T-helper 1 cell (primary cell): ENCODE measurements at regions not wholly inside any gene's neighbourhood (a gene's known extent, or its start where the extent isn't known, plus 50 kb on each side); places are given as distances from the start of the nearest gene placed in this dataset.
"Not testable (repeated sequence)": the region's sequence is repeated elsewhere in the genome, so short reads cannot be mapped to it uniquely, and the experiment has no call there.

Experiments used
- DNase-seq, 5 donors: peaks; one replicate each; pipeline ENCODE4 v3.0.0-alpha.2; 2012 to 2020

DNA sequence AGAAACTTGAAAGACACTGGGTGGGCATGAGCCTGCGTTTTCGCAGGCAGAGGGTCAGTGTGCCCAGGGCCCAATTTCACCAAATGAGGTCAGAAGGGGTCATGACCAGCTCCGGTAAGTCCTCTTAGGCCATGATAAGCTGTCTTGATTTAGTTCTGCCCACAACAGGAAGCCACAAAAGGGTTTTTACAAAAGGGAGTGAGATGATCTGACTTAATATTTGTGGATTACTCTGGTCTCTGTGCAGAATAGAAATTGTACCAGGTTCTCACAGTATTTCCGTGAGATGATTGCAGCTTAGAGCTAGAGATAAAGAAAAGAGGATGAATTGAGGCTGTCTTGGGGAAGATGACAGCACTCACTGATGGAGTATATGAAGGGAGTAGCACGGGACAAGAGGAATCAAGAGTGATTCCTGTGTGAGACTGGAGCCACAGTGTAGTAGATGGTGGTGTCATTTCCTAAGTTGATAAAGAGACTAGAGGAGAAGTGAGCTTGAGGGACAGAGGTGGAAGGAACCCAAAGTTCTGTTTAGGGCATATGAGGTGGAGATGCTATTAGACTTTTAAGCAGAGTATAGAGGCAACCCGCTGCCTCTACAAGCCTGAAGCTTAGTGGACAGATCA lies 288.3 kb upstream of the AMIGO2 start:
- DNase-seq = no peak

DNA sequence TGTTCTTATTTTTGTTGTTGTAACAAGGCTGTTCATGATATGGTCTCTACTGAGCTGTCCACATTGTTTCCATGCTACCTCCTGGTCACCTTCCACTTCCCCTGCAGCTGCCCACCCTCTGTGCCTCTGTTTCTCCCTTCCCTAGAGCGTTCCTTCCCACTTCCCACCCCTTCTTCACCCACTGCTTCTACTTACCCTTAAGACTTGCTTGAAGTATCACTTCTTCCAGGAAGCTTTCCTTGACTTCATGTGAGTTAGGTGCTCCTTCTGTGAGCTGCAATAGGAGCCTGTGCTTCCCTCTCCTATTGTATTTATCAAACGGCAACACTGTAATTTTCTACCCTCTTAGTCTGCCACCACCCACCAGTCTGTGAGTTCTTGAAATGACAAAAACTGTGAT lies 286.8 kb upstream of the AMIGO2 start:
- DNase-seq = no peak

DNA sequence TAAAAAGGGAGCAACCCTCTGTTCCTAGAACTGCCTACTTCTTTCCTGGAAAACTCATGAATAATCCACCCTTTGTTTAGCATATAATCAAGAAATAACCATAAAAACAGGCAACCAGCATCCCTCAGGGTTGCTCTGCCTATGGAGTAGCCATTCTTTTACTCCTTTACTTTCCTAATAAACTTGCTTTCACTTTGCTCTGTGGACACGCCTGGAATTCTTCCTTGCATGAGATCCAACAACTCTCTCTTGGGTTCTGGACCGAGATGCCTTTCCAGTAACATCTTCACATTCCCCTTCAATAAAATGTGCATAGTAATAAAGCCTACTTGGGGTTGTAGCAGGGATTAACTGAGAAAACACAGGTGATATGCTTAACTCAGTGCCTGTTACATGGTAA lies 286.4 kb upstream of the AMIGO2 start:
- DNase-seq = peak in 1 of 5 donors; percentile 37

DNA sequence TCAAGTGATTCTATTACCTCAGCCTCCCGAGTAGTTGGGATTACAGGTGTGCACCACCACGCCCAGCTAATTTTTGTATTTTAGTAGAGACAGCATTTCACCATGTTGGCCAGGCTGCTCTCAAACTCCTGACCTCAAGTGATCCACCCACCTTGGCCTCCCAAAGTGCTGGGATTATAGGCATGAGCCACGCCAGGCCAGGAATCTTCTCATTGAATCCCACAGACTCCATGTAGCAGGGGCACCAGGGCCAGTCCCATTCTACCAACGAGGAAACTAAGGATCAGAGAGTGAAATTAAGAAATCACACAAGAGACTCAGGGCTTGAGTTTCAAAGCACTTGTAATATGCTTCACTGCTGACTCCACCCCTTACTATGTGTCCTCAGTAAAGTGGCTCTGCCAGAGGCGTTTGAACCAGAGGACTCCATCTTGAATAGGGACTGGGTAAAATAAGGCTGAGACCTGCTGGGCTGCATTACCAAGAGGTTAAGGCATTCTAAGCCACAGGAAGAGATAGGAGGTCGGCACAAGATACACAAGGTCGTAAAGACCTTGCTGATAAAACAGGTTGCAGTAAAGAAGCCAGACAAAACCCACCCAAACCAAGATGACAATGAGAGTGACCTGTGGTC lies 285.8 kb upstream of the AMIGO2 start:
- peak in 1 of 5 donors; percentile 58 for DNase-seq

DNA sequence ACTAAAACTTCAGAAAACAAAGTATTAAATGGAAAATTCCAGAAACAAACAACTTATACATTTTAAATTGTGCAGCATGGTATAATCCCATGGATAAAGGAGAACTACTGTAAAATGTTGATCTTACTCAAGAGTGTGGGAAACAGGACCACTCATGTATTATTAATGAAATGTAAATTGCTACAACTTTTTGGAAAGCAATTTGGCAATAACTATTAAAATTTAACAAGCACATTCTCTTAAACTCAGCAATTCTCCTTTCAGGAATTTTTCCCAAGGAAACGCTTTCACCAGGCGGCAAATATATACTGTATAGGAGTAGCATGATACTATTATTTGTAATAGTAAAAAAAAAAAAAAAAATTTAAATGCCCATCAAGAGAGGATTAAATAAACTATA lies 284.5 kb upstream of the AMIGO2 start:
- DNase-seq = no peak

DNA sequence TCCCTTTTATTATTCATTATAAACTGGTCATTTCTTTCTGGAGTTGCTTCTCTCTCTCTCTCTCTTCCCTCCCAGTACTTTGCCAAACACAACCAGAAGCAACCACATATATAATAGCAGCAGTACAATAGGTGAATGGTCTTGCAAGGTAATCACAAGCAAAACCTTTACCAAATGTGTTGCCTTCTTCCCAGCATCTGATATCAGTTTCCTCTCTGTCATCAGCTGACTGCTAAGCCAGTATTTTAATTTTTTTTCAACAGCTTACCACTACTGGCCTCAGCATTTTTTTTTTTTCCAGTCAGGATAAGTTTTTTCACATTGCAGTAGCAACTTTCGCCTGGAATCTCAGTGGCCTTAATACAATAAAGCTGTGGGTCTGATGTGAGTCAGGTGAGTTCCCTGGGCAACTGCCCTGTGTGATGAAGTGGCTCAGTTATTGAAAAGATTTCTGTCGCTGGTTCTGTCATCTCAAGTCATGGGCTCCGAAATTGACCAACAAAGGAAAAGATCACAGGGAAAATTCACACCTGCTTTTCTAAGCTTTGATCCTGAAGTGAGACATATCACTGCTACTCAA lies 282.5 kb upstream of the AMIGO2 start:
- peak in 1 of 5 donors; percentile 53 for DNase-seq

DNA sequence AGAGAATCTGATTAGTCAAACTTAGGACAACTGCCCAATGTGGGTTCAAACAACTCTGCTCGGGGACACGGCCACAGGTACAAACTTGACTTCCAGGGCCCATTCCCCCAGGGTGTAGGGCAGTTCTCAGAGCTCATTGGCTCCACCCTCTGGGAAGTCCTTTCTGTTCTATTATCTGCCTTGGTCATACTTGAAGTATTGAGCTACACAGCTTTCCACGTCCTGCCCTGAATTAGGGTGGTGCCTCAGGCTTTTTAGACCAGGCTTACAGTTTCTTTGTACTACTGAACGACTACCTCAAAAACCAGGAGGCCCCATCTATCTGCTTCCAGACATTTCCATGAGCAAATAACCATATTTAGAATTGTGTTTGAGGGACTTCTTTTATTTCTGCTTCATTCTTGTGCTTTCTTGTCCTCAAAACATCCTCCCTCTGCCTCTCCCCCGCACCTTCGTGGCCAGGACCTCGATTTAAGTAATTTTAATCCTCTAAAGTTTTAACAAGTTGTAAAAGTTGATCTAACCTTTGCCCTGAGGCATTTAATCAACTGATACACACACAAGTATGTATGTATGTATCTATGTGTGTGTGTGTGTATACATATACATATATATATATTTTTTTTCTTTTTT lies 281.7 kb upstream of the AMIGO2 start:
- DNase-seq = peak; percentile 4 to 83 (median 13)

DNA sequence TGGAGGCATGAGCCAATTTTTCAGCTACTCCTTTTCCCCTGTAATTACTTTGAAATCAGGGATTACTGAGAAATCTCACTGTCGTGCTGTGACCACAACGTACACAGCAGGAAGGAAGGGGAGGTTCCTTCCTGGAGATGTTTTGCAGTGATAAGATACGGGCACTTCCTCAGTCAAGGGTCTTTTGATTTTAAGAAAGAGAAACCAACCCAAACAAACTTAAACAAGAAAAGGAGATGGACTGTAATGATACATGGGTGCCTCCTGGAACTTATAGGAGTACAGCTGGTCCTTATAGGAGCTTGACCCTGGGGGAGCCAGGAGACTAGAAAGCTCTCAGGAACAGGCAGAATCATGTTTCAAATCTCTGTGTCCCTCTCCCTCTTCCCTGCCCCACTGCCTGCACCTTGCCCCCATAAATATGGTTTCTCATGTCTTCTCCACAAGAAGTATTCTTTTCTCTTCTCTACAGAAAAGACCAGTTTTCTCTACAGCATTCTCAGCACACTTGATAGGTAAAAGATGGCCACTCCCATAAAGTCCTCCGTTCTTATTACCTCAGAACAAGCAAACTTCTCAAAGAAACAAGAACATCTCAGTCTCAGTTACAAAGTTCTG lies 281.1 kb upstream of the AMIGO2 start:
- peak; percentile 12 to 89 (median 34) for DNase-seq

DNA sequence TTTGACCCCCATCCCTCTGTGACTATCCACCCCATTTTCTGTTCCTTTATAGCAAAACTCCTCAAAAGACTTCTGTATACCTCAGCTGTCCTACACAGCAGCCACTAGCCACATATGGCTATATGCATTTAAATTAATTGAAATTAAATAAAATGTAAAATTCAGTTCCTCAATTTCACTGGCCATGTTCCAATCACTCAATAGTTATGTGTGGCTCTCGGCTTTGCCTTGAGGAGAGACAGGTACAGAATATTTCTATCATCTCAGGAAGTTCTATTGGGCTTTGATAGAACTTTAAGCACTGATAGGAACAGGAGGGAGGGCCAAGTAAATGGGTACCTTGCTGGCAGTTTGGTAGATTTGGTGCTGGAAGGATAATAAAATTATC lies 280.3 kb upstream of the AMIGO2 start:
- no peak for DNase-seq

DNA sequence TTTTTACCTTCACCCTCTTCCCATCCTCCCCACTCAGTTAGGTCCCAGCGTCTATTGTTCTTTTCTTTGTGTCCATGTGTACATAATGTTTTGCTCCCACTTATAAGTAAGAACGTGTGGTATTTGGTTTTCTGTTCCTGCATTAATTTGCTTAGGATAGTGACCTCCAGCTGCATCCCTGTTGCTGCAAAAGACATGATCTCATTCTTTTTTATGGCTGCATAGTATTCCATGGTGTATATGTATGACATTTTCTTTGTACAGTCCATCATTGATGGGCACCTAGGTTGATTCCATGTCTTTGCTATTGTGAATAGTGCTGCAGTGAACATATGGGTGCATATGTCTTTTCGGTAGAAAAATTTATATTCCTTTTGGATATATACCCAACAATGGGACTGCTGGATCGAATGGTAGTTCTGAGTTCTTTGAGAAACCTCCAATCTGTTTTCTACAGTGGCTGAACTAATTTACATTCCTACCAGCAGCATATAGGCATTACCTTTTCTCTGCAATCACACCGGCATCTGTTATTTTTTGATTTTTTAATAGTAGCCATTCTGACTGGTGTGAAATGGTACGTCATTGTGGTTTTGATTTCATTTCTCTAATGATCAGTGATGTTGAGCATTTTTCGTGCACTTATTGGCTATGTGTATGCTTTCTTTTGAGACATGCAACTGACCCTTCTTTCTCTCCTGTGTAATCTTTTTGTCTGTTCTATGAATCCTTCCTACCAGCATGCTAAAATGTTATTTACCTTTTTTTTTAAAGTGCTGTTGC lies 279.7 kb upstream of the AMIGO2 start:
- no peak for DNase-seq

DNA sequence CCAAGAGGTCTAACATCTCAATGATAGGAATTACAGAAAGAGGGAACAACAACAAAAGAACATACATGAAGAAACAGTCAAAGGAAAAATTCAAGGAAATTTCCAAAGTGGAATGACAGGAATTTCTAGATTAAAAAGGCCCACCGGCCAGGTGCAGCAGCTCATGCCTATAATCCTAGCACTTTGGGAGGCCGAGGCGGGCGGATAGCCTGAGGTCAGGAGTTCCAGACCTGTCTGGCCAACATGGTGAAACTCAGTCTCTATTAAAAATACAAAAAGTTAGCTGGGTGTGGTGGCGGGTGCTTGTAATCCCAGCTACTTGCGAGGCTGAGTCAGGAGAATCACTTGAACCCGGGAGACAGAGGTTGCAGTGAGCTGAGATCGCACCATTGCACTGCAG lies 277.2 kb upstream of the AMIGO2 start:
- DNase-seq = not testable (repeated sequence)

DNA sequence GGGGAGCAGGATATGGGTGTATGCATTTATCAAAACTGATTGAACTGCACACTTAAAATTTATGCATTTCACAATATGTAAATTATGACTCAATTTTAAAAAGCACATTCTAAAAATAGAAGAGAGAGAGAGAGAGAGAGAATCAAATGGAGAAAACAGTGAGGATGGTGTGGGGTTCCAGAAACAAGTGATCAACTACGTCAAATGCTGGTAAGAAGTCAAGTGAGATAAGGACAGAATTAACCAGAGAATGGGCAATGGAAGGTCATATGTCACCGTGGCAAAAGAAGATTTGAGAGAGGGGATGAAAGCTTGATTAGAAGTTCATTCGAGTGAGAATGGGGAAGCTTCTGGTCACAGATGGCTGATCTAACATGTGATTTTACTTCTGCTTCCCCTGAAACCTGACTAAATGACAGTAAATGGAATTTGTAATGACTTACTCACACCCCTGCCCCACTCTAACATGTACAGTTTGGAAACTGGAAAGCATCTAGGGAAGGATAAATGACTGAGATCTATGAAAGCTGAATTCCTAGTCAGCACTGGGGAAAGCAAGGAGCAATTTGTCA lies 276.5 kb upstream of the AMIGO2 start:
- DNase-seq = peak in 1 of 5 donors; percentile 72

DNA sequence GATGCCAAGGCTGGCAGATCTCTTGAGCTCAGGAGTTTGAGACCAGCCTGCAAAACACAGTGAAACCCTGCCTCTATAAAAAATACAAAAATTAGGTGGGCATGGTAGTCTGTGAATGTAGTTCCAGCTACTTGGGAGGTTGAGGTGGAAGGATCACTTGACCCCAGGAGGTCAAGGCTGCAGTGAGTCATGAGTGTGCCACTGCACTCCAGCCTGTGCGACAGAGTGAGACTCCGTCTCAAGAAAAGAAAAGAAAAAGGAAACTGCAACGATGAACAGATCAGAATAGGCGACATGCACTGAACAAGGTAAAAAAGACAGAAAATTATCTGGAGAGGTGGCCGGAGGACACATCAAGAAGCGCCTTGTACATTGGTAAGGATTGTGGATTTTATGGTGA lies 273.7 kb upstream of the AMIGO2 start:
- DNase-seq = peak in 1 of 5 donors; percentile 18

DNA sequence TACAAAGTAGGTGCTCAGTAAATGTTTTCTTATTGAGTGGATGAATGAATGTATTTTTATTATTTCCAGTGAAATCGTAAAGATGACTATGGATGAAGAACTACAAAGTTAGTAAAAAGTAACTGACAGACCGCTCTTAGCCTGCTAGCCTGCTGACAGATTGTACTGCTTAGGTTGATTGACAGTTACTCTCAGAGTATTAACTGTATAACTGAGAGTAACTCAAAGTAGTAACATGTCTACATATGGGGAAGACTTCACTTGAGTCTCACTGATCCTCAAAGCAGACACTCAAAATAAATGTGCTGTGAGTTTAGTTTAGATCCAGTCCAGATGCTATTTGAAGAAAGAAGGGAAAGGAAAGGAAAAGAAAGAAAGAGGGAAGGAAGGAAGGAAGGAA lies 272.3 kb upstream of the AMIGO2 start:
- no peak for DNase-seq

DNA sequence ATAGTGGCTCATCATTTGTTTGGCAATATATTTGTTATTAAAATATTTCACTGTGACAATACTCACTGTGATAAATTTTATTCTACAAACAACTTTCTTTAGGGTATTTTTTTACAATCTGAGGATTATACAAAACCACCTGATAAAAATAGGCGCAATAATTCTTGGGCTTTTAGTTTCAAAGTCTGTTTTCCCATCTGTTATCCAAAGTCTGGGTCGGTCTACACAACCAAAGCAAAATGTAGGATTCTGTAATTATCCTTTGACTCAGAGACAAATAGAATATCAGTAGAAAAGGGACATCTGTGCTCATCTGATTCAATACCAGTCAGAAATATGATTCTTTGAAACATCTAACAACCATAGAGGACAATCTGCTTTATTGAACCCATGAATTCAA lies 271.8 kb upstream of the AMIGO2 start:
- no peak for DNase-seq

DNA sequence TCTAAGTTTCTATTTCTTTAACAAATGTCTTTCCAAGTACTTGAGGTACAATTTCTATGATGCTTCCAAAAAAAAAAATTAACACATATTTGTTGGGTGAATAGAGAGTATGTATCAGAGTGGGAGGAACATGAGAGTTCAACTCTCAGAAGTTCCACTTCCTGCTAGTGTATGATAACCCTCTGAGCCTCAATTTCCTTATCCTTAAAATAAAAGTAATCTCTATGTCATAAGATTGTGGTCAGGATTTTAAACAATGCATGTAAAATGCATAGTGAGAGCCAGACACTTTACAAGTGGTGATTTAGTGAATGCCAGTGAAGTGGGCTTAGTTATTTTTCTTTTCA lies 270.3 kb upstream of the AMIGO2 start:
- DNase-seq = peak in 1 of 5 donors; percentile 25

DNA sequence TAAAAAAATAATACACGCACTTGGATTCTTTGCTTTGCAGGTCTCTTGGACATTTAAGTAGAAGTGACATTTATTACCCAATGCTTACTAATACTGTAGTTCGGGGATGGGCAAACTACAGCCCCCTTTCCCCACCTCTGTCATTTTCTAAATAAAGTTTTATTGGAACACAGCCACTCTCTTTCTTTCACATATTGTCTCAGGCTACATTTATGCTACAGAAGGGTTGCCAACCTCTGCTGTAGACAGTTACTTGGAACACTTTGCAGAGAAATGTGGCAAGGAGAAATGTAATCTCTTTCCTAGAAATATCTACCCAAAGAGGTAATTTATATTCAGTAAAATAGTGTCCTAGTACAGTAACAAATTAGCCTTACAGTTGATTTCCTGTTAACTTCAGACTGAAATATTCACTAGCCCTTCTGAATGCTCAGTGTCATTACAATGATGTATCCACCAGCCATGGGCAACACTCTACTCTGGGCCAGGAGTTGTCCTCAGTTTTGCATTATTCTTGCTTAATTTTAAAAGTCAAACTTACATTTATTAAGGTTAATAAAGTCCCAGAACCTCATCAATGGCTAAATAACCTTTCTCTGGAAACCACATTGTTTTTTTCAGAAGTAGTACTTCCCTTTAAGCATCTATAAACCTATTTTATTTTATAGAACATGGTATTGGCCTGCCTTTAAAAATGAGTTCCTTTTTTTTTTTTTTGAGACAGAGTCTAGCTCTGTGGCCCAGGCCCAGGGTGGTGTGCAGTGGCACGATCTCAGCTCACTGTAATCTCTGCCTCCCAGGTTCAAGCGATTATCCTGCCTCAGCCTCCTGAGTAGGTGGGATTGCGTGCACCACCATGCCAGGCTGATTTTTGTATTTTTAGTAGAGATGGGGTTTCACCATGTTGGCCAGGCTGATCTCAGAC lies 269.6 kb upstream of the AMIGO2 start:
- DNase-seq = no peak

DNA sequence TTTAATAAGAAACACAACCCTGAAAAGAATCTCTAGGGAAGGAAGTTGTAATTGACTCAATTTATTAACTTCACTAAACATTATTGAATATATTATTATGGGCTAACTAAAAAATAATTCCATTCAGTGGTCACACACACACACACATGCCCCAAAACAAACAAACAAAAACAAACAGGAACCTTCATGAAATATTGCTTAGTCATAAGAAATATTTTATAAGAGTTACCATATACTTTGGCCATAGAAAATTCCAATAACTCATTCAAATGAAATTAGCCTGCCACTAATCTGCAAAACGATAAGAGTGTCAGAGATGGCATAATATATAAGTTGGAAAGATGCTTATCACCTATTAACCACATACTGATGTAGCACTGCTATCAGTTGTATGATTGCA lies 268.4 kb upstream of the AMIGO2 start:
- DNase-seq = no peak

DNA sequence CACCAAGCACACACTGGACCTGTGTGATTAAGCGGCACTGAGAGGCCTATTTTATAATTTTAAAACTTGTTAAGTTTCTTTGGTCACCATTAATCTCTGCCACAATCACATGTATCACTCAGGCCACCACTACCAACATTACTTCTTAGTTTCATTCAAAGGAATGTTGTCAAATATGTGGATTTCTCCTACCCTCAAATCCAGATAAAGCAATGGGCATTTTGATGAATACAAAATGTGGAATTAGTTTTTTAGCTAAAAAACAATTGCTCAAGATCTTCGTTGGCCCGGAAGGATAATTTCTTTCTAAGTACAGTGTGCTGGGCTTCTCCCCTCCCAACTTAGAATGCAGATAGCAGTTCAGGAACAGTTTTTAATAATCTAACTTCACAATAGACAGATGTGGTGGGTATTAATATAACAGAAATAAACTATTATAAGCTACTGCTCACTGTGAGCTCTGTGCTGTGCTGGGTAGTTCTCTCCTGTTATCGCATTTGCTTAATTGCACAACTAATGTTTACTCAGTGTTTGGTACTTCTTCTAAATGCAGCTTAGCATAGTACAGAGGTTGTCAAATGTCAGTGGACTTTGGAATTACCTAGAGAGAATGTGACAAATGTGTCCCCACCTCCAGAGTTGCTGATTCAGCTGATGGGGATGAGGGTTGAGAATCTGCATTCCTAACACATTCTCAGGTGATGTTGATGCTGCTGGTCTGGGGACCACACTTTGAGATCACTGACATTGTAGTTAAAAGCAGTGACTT lies 266.7 kb upstream of the AMIGO2 start:
- DNase-seq = no peak
